ENCODE measurements at regions not wholly inside any gene's neighbourhood (a gene's known extent, or its start where the extent isn't known, plus 50 kb on each side); places are given as distances from the start of the nearest gene placed in this dataset.

- DNase-seq (ENCODE audit: low spot score), result no peak
- Histone ChIP-seq H3K27ac (no peak overlapping the region), H3K27me3 (replicated peaks; ENCODE audit: insufficient read depth) (no peaks in the 10 kb centered on the region), H3K4me1 (replicated peaks) (no peaks in the 10 kb centered on the region), H3K4me3 (no peak overlapping the region), H3K9me3 (no peaks in the 10 kb centered on the region), H3K36me3 (no peaks in the 10 kb centered on the region)
- no peak for TF ChIP-seq POLR2A (IDR thresholded peaks at IDR 0.05)
- no peak for TF ChIP-seq CTCF (IDR thresholded peaks at IDR 0.05)
- TF ChIP-seq POLR2AphosphoS5 (IDR thresholded peaks at IDR 0.05), result no peak
- intact Hi-C loops (cut with DNase I), result no loop called here
- WGBS, result 43% methylated on average over 2 of the region's 2 CpGs
Observed at GRCh38 chr9:29714860-29715259, 2141.6 kb upstream of the C9orf72 start.

- Histone ChIP-seq H3K9me3 (no peaks in the 10 kb centered on the region), H3K27me3 (replicated peaks; ENCODE audit: insufficient read depth) (no peaks in the 10 kb centered on the region), H3K4me1 (replicated peaks) (no peaks in the 10 kb centered on the region), H3K36me3 (no peaks in the 10 kb centered on the region), H3K4me3 (no peak overlapping the region), H3K27ac (no peak overlapping the region)
- no peak for TF ChIP-seq CTCF (IDR thresholded peaks at IDR 0.05)
- no peak for TF ChIP-seq POLR2A (IDR thresholded peaks at IDR 0.05)
- no peak for TF ChIP-seq POLR2AphosphoS5 (IDR thresholded peaks at IDR 0.05)
- intact Hi-C loops (cut with DNase I), result no loop called here
- 91% methylated on average over 2 of the region's 2 CpGs for WGBS
- DNase-seq (ENCODE audit: low spot score), result no peak
Observed at GRCh38 chr9:29717631-29718030, 2144.3 kb upstream of the C9orf72 start.

DNA sequence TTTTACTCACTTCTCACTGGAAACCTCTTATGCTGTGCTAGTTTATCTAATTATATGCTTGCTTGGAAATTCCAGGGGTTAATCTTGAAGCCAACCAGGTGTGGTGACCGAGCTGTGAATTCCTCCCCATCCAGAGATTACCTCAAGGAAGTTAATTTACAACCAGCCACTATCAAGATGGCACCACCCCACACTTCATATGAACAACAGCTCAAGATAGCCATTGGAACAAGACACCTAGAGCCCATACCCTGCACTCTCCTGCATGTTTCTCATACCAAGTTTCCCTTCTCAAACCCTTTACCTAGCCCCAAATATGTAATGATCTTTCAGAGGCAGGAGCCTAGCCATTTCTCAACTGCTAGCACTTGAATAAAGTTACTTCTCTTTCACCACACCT, 2156.9 kb upstream of the C9orf72 start:
- Histone ChIP-seq H3K4me3 (no peak overlapping the region), H3K27me3 (replicated peaks; ENCODE audit: insufficient read depth) (no peaks in the 10 kb centered on the region), H3K27ac (no peak overlapping the region), H3K4me1 (replicated peaks) (no peaks in the 10 kb centered on the region), H3K36me3 (no peaks in the 10 kb centered on the region), H3K9me3 (no peaks in the 10 kb centered on the region)
- TF ChIP-seq POLR2A (IDR thresholded peaks at IDR 0.05), result no peak
- no peak for TF ChIP-seq CTCF (IDR thresholded peaks at IDR 0.05)
- TF ChIP-seq POLR2AphosphoS5 (IDR thresholded peaks at IDR 0.05), result no peak
- 43% methylated on average over 1 of the region's 1 CpG for WGBS
- intact Hi-C loops (cut with DNase I), result no loop called here
- no peak for DNase-seq (ENCODE audit: low spot score)

DNA sequence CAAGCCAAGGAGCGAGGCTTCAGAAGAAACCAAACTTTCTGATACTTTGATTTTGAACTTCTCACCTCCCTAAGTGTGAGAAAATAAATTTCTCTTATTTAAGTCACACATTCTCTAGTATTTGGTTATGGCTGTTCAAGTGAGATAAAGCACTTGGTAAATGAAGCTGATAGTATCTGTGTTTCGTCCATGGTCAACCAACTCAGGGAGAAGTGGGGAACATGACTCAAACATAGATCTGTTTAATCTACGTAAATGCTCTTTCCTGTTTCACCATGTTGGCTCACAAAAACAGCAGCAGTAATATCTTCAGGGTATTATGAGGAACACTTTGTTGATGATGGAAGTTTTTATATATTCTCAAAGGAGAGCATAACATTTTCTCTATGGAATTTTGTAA, 2167.2 kb upstream of the C9orf72 start:
- Histone ChIP-seq H3K9me3 (no peaks in the 10 kb centered on the region), H3K4me3 (no peak overlapping the region), H3K27ac (no peak overlapping the region), H3K4me1 (replicated peaks) (no peaks in the 10 kb centered on the region), H3K27me3 (replicated peaks; ENCODE audit: insufficient read depth) (no peaks in the 10 kb centered on the region), H3K36me3 (no peaks in the 10 kb centered on the region)
- intact Hi-C loops (cut with DNase I), result no loop called here
- WGBS, result 67% methylated on average over 3 of the region's 3 CpGs
- no peak for TF ChIP-seq CTCF (IDR thresholded peaks at IDR 0.05)
- TF ChIP-seq POLR2A (IDR thresholded peaks at IDR 0.05), result no peak
- TF ChIP-seq POLR2AphosphoS5 (IDR thresholded peaks at IDR 0.05), result no peak
- no peak for DNase-seq (ENCODE audit: low spot score)

GRCh38 chr9:29741169-29741568, 2167.9 kb upstream of the C9orf72 start:
- H3K27me3 ChIP-seq (replicated peaks; ENCODE audit: insufficient read depth), result no peaks in the 10 kb centered on the region
- H3K27ac ChIP-seq, result no peak overlapping the region
- no peaks in the 10 kb centered on the region for H3K36me3 ChIP-seq
- DNase-seq (ENCODE audit: low spot score), result no peak
- H3K9me3 ChIP-seq, result no peaks in the 10 kb centered on the region
- H3K4me3 ChIP-seq, result no peak overlapping the region
- no peaks in the 10 kb centered on the region for H3K4me1 ChIP-seq (replicated peaks)
- TF ChIP-seq POLR2A (IDR thresholded peaks at IDR 0.05), result no peak
- TF ChIP-seq CTCF (IDR thresholded peaks at IDR 0.05), result no peak
- no peak for TF ChIP-seq POLR2AphosphoS5 (IDR thresholded peaks at IDR 0.05)
- intact Hi-C loops (cut with DNase I), result no loop called here

All from prostate gland (tissue), 2 donors.